SIG-M5 treated with dmso at 0.1 percent for 504 hours (cell line): ENCODE measurements at regions not wholly inside any gene's neighbourhood (a gene's known extent, or its start where the extent isn't known, plus 50 kb on each side); places are given as distances from the start of the nearest gene placed in this dataset.
"Not testable (repeated sequence)": the region's sequence is repeated elsewhere in the genome, so short reads cannot be mapped to it uniquely, and the experiment has no call there.

Experiments used
- DNase-seq: peaks from one replicate; lab custom pipeline; 2025; ENCODE audit not compliant: unreplicated experiment; lab: John Stamatoyannopoulos, UW

- DNase-seq = no peak
Measured at GRCh38 chr3:20569310-20569709, 383.3 kb upstream of the SGO1 start.

- no peak for DNase-seq
Measured at GRCh38 chr3:20564966-20565365, 379.0 kb upstream of the SGO1 start.

GRCh38 chr3:20563985-20564384 is 378.0 kb upstream of the SGO1 start:
- DNase-seq = no peak

GRCh38 chr3:20563251-20563650 is 377.2 kb upstream of the SGO1 start:
- no peak for DNase-seq

GRCh38 chr3:20561166-20561565 is 375.2 kb upstream of the SGO1 start:
- no peak for DNase-seq

GRCh38 chr3:20560446-20560845 is 374.4 kb upstream of the SGO1 start:
- DNase-seq = not testable (repeated sequence)

- no peak for DNase-seq
Measured at GRCh38 chr3:20558161-20558560, 372.2 kb upstream of the SGO1 start.

- no peak for DNase-seq
Measured at GRCh38 chr3:20556661-20557060, 370.7 kb upstream of the SGO1 start.

GRCh38 chr3:20552605-20553275 is 366.7 kb upstream of the SGO1 start:
- no peak for DNase-seq

- not testable (repeated sequence) for DNase-seq
Measured at GRCh38 chr3:20547361-20548269, 361.6 kb upstream of the SGO1 start.

GRCh38 chr3:20546636-20547035 is 360.6 kb upstream of the SGO1 start:
- DNase-seq = no peak

GRCh38 chr3:20543535-20544226 is 357.7 kb upstream of the SGO1 start:
- no peak for DNase-seq

- no peak for DNase-seq
Measured at GRCh38 chr3:20540066-20540465, 354.1 kb upstream of the SGO1 start.

GRCh38 chr3:20539666-20540065 is 353.7 kb upstream of the SGO1 start:
- no peak for DNase-seq

- DNase-seq = no peak
Measured at GRCh38 chr3:20537234-20537633, 351.2 kb upstream of the SGO1 start.

- DNase-seq = no peak
Measured at GRCh38 chr3:20529911-20530310, 343.9 kb upstream of the SGO1 start.

GRCh38 chr3:20528180-20528770 is 342.3 kb upstream of the SGO1 start:
- DNase-seq = no peak

GRCh38 chr3:20527368-20527767 is 341.4 kb upstream of the SGO1 start:
- DNase-seq = no peak

- no peak for DNase-seq
Measured at GRCh38 chr3:20524328-20524727, 338.3 kb upstream of the SGO1 start.

GRCh38 chr3:20523293-20523692 is 337.3 kb upstream of the SGO1 start:
- DNase-seq = no peak

GRCh38 chr3:20517316-20517715 is 331.3 kb upstream of the SGO1 start:
- DNase-seq = not testable (repeated sequence)
